A673 (cell line): ENCODE measurements at regions not wholly inside any gene's neighbourhood (a gene's known extent, or its start where the extent isn't known, plus 50 kb on each side); places are given as distances from the start of the nearest gene placed in this dataset.

Source experiments
- BruUV-seq: library from RNA; stranded (reverse); fragments of 400-500 nt; replicated peaks from 2 replicates; lab custom pipeline; 2021; lab: Mats Ljungman, UMichigan
- CTCF ChIA-PET: fragments of 300-600 bp; sonication (Branson Sonifier 250); formaldehyde crosslinking; loops from one replicate; lab custom pipeline; 2022; ENCODE audit warnings: antibody characterized with exemption; lab: Charles Lee
- POLR2A ChIA-PET: fragments of 300-600 bp; sonication (Branson Sonifier 250); formaldehyde crosslinking; loops from one replicate; lab custom pipeline; 2022; ENCODE audit warnings: antibody characterized with exemption; ENCODE audit not compliant: low non-redundant PET; lab: Charles Lee
- DNase-seq: peaks from one replicate; pipeline ENCODE4 v3.0.0-alpha.2; 2015; ENCODE audit warnings: low spot score
- H3K27ac ChIP-seq: fragments of 200-600 bp; sonication (generic); 2 replicates; pipeline ENCODE4 v1.5.1; 2016; ENCODE audit warnings: mixed run types, low read depth, mild to moderate bottlenecking, mixed read lengths, antibody characterized with exemption, low read length; ENCODE audit not compliant: poor library complexity, severe bottlenecking
- H3K27me3 ChIP-seq: fragments of 200-600 bp; sonication (generic); replicated peaks from 2 replicates; pipeline ENCODE4 v1.6.1; 2017; ENCODE audit warnings: mixed run types, low read depth, mild to moderate bottlenecking, mixed read lengths, antibody characterized with exemption, low read length; ENCODE audit not compliant: insufficient read depth, poor library complexity
- H3K36me3 ChIP-seq: fragments of 200-600 bp; sonication (generic); 2 replicates; pipeline ENCODE4 v1.6.1; 2016; ENCODE audit warnings: mixed run types, mild to moderate bottlenecking, mixed read lengths, antibody characterized with exemption, low read length; ENCODE audit not compliant: insufficient read depth, poor library complexity, severe bottlenecking
- H3K4me1 ChIP-seq: fragments of 200-600 bp; sonication (generic); 2 replicates; pipeline ENCODE4 v1.6.1; 2017; ENCODE audit warnings: mixed run types, mild to moderate bottlenecking, mixed read lengths, antibody characterized with exemption, low read length; ENCODE audit not compliant: insufficient read depth, poor library complexity, severe bottlenecking
- H3K4me3 ChIP-seq: fragments of 200-600 bp; sonication (generic); 2 replicates; pipeline ENCODE4 v1.5.1; 2016; ENCODE audit warnings: low read depth, mixed run types, mild to moderate bottlenecking, mixed read lengths, low read length; ENCODE audit not compliant: poor library complexity, severe bottlenecking
- H3K9me3 ChIP-seq: fragments of 200-600 bp; sonication (generic); 2 replicates; pipeline ENCODE4 v1.6.1; 2016; ENCODE audit warnings: mixed run types, low read depth, mild to moderate bottlenecking, mixed read lengths, antibody characterized with exemption, low read length; ENCODE audit not compliant: poor library complexity, severe bottlenecking
- CTCF ChIP-seq: fragments of 300-800, 200-600 bp; sonication (generic); conservative IDR thresholded peaks from 2 replicates; pipeline ENCODE4 v1.5.1; 2017; ENCODE audit warnings: low read depth, mild to moderate bottlenecking, antibody characterized with exemption, low read length, moderate library complexity, mixed read lengths
- EZH2 ChIP-seq: fragments of 200-600 bp; sonication (generic); IDR thresholded peaks from 2 replicates; pipeline ENCODE4 v1.6.1; 2017; ENCODE audit warnings: borderline replicate concordance, low read depth, mild to moderate bottlenecking, mixed read lengths, antibody characterized with exemption, low read length; ENCODE audit not compliant: poor library complexity, severe bottlenecking
- intact Hi-C: fragments of 100-400 bp; cut with micrococcal nuclease; formaldehyde crosslinking; loops from one replicate; pipeline ENCODE4 v1.10.0; 2022; ENCODE audit not compliant: unreplicated experiment

- no peaks in the 10 kb centered on the region for H3K27me3 ChIP-seq
- TF ChIP-seq CTCF (no peak), EZH2 (no peak)
- CTCF ChIA-PET: no interaction called here
- POLR2A ChIA-PET: no interaction called here
- H3K4me1 ChIP-seq: no peaks in the 10 kb centered on the region
- no peak overlapping the region for H3K4me3 ChIP-seq
- no peak for DNase-seq
- H3K9me3 ChIP-seq: peaks cover 31% of the 10 kb centered on the region
- no peaks in the 10 kb centered on the region for H3K36me3 ChIP-seq
- intact Hi-C loops: no loop called here
- no peak overlapping the region for H3K27ac ChIP-seq
- BruUV-seq: no TSS peak
Observed at GRCh38 chrX:88526385-88526784, 220.6 kb upstream of the CPXCR1 start.

GRCh38 chrX:88558421-88558820 is 188.6 kb upstream of the CPXCR1 start:
- H3K4me3 ChIP-seq: no peak overlapping the region
- no TSS peak for BruUV-seq
- DNase-seq: no peak
- no peaks in the 10 kb centered on the region for H3K27me3 ChIP-seq
- CTCF ChIA-PET: no interaction called here
- POLR2A ChIA-PET: no interaction called here
- no peak overlapping the region for H3K27ac ChIP-seq
- intact Hi-C loops: no loop called here
- no peaks in the 10 kb centered on the region for H3K4me1 ChIP-seq
- peaks cover 4% of the 10 kb centered on the region for H3K9me3 ChIP-seq
- H3K36me3 ChIP-seq: no peaks in the 10 kb centered on the region
- TF ChIP-seq CTCF: no peak
- no peak for TF ChIP-seq EZH2

- no peaks in the 10 kb centered on the region for H3K4me1 ChIP-seq
- POLR2A ChIA-PET: no interaction called here
- H3K9me3 ChIP-seq: peaks cover 4% of the 10 kb centered on the region
- H3K4me3 ChIP-seq: no peak overlapping the region
- intact Hi-C loops: no loop called here
- no peak for TF ChIP-seq CTCF
- no peaks in the 10 kb centered on the region for H3K27me3 ChIP-seq
- no peak overlapping the region for H3K27ac ChIP-seq
- BruUV-seq: no TSS peak
- CTCF ChIA-PET: no interaction called here
- H3K36me3 ChIP-seq: no peaks in the 10 kb centered on the region
- DNase-seq: no peak
Observed at GRCh38 chrX:88560673-88561330, 186.2 kb upstream of the CPXCR1 start.
